ENCODE measurements at regions not wholly inside any gene's neighbourhood (a gene's known extent, or its start where the extent isn't known, plus 50 kb on each side); places are given as distances from the start of the nearest gene placed in this dataset.

DNA sequence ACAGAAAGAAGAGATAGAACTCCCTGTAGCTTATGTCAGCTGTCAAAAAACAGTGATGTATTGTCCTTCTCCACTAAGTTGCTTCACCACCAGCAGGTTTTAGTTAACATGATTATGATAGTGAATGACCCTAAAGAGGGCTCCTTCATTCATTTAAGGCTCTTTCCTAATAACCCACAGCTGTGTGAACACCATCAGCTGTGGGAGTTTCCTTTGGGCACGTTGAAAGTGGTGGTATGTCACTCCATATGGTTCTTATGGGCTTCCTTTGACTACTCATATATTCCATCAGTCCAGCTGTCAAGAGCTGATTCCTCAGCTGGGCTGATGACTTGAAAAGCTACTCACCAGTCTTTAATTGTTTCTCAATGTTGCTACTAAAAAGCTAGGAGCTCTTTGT, 210.3 kb downstream of the UBE2E3 start:
- Histone ChIP-seq H3K36me3 (replicated peaks; ENCODE audit: low read depth, low read length) (no peaks in the 10 kb centered on the region), H3K4me1 (ENCODE audit: low read length) (peaks cover 9% of the 10 kb centered on the region), H3K27me3 (ENCODE audit: low read depth, low read length) (no peaks in the 10 kb centered on the region), H3K4me3 (ENCODE audit: low read length) (no peak overlapping the region), H3K9ac (ENCODE audit: low read length) (no peak overlapping the region), H3K27ac (ENCODE audit: low read length) (no peak overlapping the region), H3K9me3 (ENCODE audit: insufficient read depth, low read length) (no peaks in the 10 kb centered on the region), H2AFZ (ENCODE audit: low read depth, low read length) (no peak overlapping the region), H4K20me1 (ENCODE audit: insufficient read depth, low read length) (no peaks in the 10 kb centered on the region), H3K4me2 (ENCODE audit: low read length) (no peak overlapping the region), H3K79me2 (ENCODE audit: low read length) (no peaks in the 10 kb centered on the region)
- no peak for TF ChIP-seq EZH2phosphoT487 (IDR thresholded peaks at IDR 0.05; ENCODE audit: low read depth)
- TF ChIP-seq, protein P1, sequence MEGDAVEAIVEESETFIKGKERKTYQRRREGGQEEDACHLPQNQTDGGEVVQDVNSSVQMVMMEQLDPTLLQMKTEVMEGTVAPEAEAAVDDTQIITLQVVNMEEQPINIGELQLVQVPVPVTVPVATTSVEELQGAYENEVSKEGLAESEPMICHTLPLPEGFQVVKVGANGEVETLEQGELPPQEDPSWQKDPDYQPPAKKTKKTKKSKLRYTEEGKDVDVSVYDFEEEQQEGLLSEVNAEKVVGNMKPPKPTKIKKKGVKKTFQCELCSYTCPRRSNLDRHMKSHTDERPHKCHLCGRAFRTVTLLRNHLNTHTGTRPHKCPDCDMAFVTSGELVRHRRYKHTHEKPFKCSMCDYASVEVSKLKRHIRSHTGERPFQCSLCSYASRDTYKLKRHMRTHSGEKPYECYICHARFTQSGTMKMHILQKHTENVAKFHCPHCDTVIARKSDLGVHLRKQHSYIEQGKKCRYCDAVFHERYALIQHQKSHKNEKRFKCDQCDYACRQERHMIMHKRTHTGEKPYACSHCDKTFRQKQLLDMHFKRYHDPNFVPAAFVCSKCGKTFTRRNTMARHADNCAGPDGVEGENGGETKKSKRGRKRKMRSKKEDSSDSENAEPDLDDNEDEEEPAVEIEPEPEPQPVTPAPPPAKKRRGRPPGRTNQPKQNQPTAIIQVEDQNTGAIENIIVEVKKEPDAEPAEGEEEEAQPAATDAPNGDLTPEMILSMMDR (IDR thresholded peaks at IDR 0.05; ENCODE audit: low read depth, low read length) = no peak

DNA sequence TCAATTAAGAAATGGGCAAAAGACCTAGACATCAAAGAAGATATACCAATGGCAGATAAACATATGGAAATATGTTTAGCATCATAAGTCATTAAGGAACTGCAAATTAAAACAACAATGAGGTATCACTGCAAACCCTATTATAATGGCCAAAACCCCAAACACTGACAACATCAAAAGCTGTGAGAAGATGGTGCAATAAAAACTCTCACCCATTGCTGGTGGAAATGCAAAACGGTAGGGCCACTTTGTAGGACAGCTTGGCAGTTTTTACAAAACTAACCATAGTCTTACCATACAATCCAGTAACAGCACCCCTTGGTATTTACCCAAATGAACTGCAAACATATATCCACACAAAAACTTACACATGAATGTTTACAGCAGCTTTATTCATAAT, 213.1 kb downstream of the UBE2E3 start:
- no peak overlapping the region for H2AFZ ChIP-seq (ENCODE audit: low read depth, low read length)
- no peaks in the 10 kb centered on the region for H3K27me3 ChIP-seq (ENCODE audit: low read depth, low read length)
- no peaks in the 10 kb centered on the region for H3K4me1 ChIP-seq (ENCODE audit: low read length)
- H3K36me3 ChIP-seq (replicated peaks; ENCODE audit: low read depth, low read length) = no peaks in the 10 kb centered on the region
- no peaks in the 10 kb centered on the region for H3K9me3 ChIP-seq (ENCODE audit: insufficient read depth, low read length)
- H3K4me3 ChIP-seq (ENCODE audit: low read length) = no peak overlapping the region
- no peaks in the 10 kb centered on the region for H3K79me2 ChIP-seq (ENCODE audit: low read length)
- H3K4me2 ChIP-seq (ENCODE audit: low read length) = no peak overlapping the region
- H3K9ac ChIP-seq (ENCODE audit: low read length) = no peak overlapping the region
- H3K27ac ChIP-seq (ENCODE audit: low read length) = no peak overlapping the region
- H4K20me1 ChIP-seq (ENCODE audit: insufficient read depth, low read length) = no peaks in the 10 kb centered on the region
- TF ChIP-seq EZH2phosphoT487 (IDR thresholded peaks at IDR 0.05; ENCODE audit: low read depth) = no peak
- TF ChIP-seq, protein P1 (IDR thresholded peaks at IDR 0.05; ENCODE audit: low read depth, low read length) = no peak

DNA sequence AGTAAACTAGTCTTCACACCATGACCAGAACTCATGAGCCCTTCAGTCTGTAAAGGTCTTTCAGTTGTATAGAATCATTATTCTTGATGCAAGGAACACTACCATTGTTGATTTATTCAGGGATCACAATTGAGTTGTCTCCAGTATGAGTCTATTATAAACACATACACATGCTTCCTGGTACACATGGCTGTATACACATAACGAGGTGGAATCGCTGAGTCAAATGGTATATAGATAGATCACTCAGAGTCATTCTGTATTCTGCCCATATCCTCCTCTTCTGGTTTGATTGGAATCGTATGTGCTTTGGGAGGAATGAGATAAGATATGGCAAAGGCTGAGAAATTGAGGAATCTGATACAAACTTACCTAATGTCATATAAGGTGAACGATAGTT, 216.0 kb downstream of the UBE2E3 start:
- H4K20me1 ChIP-seq (ENCODE audit: insufficient read depth, low read length) = no peaks in the 10 kb centered on the region
- H3K27ac ChIP-seq (ENCODE audit: low read length) = no peak overlapping the region

DNA sequence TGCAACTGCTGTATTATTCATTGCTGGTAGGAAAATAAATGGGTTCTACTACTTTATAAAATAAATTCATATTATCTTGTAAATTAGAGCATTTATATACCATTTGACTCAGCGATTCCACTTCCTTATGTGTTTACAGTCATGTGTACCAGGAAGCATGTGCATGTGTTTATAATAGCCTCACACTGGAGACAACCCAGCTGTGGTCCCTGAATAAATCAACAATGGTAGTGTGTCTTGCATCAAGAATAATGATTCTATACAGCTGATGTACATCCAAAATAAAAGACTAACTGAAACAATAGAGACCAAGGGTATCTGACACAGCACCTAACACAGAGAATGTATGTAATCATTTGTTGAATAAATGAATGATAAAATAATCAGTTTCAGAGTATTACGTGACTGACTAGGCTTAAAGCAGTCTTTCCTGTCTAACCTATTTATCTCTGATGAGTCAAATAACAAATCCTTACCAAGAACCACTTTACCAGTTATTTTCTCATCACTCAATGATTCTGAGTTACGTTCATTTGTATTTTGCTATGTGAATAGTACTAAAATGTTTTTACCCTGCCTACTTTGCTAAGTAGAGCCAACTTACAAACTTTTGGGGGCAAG, 216.8 kb downstream of the UBE2E3 start:
- Histone ChIP-seq H3K4me1 (ENCODE audit: low read length) (no peaks in the 10 kb centered on the region), H3K9me3 (ENCODE audit: insufficient read depth, low read length) (no peaks in the 10 kb centered on the region), H3K27me3 (ENCODE audit: low read depth, low read length) (no peaks in the 10 kb centered on the region), H2AFZ (ENCODE audit: low read depth, low read length) (no peak overlapping the region), H3K27ac (ENCODE audit: low read length) (no peak overlapping the region), H3K9ac (ENCODE audit: low read length) (no peak overlapping the region), H3K4me2 (ENCODE audit: low read length) (no peak overlapping the region), H3K79me2 (ENCODE audit: low read length) (no peaks in the 10 kb centered on the region), H3K4me3 (ENCODE audit: low read length) (no peak overlapping the region), H3K36me3 (replicated peaks; ENCODE audit: low read depth, low read length) (no peaks in the 10 kb centered on the region), H4K20me1 (ENCODE audit: insufficient read depth, low read length) (no peaks in the 10 kb centered on the region)
- no peak for TF ChIP-seq EZH2phosphoT487 (IDR thresholded peaks at IDR 0.05; ENCODE audit: low read depth)
- TF ChIP-seq, protein P1 (IDR thresholded peaks at IDR 0.05; ENCODE audit: low read depth, low read length) = no peak

More for the DNA sequence above, 216.0 kb downstream of the UBE2E3 start:
- Histone ChIP-seq H2AFZ (ENCODE audit: low read depth, low read length) (no peak overlapping the region), H3K36me3 (replicated peaks; ENCODE audit: low read depth, low read length) (no peaks in the 10 kb centered on the region), H3K4me2 (ENCODE audit: low read length) (no peak overlapping the region), H3K9ac (ENCODE audit: low read length) (no peak overlapping the region), H3K9me3 (ENCODE audit: insufficient read depth, low read length) (no peaks in the 10 kb centered on the region), H3K79me2 (ENCODE audit: low read length) (no peaks in the 10 kb centered on the region), H3K4me3 (ENCODE audit: low read length) (no peak overlapping the region), H3K4me1 (ENCODE audit: low read length) (no peaks in the 10 kb centered on the region), H3K27me3 (ENCODE audit: low read depth, low read length) (no peaks in the 10 kb centered on the region)
- TF ChIP-seq, protein P1 (IDR thresholded peaks at IDR 0.05; ENCODE audit: low read depth, low read length) = no peak
